Loucy (cell line): ENCODE measurements at regions not wholly inside any gene's neighbourhood (a gene's known extent, or its start where the extent isn't known, plus 50 kb on each side); places are given as distances from the start of the nearest gene placed in this dataset.

ENCODE experiments used
- H2AFZ ChIP-seq: fragments of 200-600 bp; sonication (generic); 2 replicates; pipeline ENCODE4 v1.6.0; 2016; ENCODE audit warnings: antibody characterized with exemption, mild to moderate bottlenecking, low read length, moderate library complexity
- H3F3A ChIP-seq: fragments of 200-600 bp; 2 replicates; pipeline ENCODE4 v1.6.0; 2016; ENCODE audit warnings: antibody characterized with exemption, low read depth, mild to moderate bottlenecking
- H3K27me3 ChIP-seq: fragments of 200-600 bp; sonication (generic); 2 replicates; pipeline ENCODE4 v1.6.1; 2014; ENCODE audit warnings: low read length, mild to moderate bottlenecking; ENCODE audit not compliant: insufficient read depth, poor library complexity, severe bottlenecking
- H3K36me3 ChIP-seq: fragments of 200-600 bp; sonication (generic); 2 replicates; pipeline ENCODE4 v1.6.1; 2016; ENCODE audit warnings: low read length; ENCODE audit not compliant: insufficient read depth
- H3K4me1 ChIP-seq: fragments of 200-600 bp; sonication (generic); 2 replicates; pipeline ENCODE4 v1.5.1; 2014; ENCODE audit warnings: low read length, mild to moderate bottlenecking; ENCODE audit not compliant: insufficient read depth, poor library complexity, severe bottlenecking
- H3K4me2 ChIP-seq: fragments of 200-600 bp; sonication (generic); 2 replicates; pipeline ENCODE4 v1.6.0; 2014; ENCODE audit warnings: antibody characterized with exemption, low read length, low read depth, mild to moderate bottlenecking; ENCODE audit not compliant: poor library complexity, severe bottlenecking
- H3K4me3 ChIP-seq: fragments of 200-600 bp; sonication (generic); 2 replicates; pipeline ENCODE4 v1.5.1; 2014; ENCODE audit warnings: low read length, mild to moderate bottlenecking, mixed read lengths; ENCODE audit not compliant: poor library complexity, severe bottlenecking
- H3K79me2 ChIP-seq: fragments of 200-600 bp; sonication (generic); 2 replicates; pipeline ENCODE4 v1.6.1; 2014; ENCODE audit warnings: low read length; ENCODE audit not compliant: insufficient read depth
- H3K9ac ChIP-seq: fragments of 200-600 bp; sonication (generic); 2 replicates; pipeline ENCODE4 v1.6.0; 2014; ENCODE audit warnings: mild to moderate bottlenecking, low read depth, low read length, moderate library complexity; ENCODE audit not compliant: poor library complexity, severe bottlenecking
- H3K9me2 ChIP-seq: fragments of 200-600 bp; sonication (generic); replicated peaks from 2 replicates; pipeline ENCODE4 v1.6.1; 2016; ENCODE audit warnings: low read depth, low read length, mixed read lengths
- H3K9me3 ChIP-seq: fragments of 200-600 bp; sonication (generic); 2 replicates; pipeline ENCODE4 v1.6.1; 2014; ENCODE audit warnings: mild to moderate bottlenecking, antibody characterized with exemption, low read length, low read depth; ENCODE audit not compliant: insufficient read depth
- H4K20me1 ChIP-seq: fragments of 200-600 bp; sonication (generic); 2 replicates; pipeline ENCODE4 v1.6.0; 2014; ENCODE audit warnings: antibody characterized with exemption, low read length, mild to moderate bottlenecking; ENCODE audit not compliant: insufficient read depth, poor library complexity, severe bottlenecking
- EZH2phosphoT487 ChIP-seq: fragments of 200-600 bp; IDR thresholded peaks from 2 replicates; pipeline ENCODE4 v1.6.1; 2018; ENCODE audit warnings: antibody characterized with exemption, mild to moderate bottlenecking, moderate library complexity, borderline replicate concordance
- TF ChIP-seq, protein P1 (sequence below): fragments of 200-600 bp; sonication (generic); conservative IDR thresholded peaks from 2 replicates; pipeline ENCODE4 v1.5.1; 2014; ENCODE audit warnings: mild to moderate bottlenecking, antibody characterized with exemption, low read length

DNA sequence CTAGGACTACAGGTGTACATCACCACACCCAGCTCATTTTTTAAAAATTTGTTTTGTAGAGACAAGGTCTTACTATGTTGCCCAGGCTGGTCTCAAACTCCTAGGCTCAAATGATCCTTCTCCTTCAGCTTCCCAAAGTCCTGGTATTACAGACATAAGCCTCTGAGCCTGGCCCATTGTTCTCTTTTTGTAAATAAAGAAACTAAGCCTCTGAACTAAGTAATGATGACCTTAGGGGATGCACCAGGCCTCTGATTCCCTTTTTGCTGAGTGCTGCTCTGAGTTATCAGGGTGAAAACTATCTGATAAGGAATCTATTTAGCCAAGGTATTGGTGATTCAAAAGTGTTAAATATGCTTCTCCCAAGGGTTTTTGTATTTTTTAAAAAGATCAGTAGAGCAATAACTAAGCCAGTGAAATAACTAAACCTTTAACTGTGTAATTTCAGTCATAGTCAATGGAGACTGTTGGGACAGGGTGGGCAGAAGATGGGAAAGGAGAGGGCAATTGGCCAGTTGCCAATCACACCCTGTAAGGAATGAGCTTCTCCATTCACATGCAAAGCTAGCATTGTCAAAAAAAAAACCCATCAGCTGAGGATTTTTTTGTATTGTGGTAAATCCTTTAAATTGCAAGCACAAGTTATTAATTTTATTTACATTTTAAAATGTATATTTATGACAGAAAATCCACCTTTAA is 194.8 kb upstream of the PFN2 start:
- TF ChIP-seq, protein P1, sequence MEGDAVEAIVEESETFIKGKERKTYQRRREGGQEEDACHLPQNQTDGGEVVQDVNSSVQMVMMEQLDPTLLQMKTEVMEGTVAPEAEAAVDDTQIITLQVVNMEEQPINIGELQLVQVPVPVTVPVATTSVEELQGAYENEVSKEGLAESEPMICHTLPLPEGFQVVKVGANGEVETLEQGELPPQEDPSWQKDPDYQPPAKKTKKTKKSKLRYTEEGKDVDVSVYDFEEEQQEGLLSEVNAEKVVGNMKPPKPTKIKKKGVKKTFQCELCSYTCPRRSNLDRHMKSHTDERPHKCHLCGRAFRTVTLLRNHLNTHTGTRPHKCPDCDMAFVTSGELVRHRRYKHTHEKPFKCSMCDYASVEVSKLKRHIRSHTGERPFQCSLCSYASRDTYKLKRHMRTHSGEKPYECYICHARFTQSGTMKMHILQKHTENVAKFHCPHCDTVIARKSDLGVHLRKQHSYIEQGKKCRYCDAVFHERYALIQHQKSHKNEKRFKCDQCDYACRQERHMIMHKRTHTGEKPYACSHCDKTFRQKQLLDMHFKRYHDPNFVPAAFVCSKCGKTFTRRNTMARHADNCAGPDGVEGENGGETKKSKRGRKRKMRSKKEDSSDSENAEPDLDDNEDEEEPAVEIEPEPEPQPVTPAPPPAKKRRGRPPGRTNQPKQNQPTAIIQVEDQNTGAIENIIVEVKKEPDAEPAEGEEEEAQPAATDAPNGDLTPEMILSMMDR: no peak
- H3K4me3 ChIP-seq: no peak overlapping the region
- H3K9me2 ChIP-seq: no peaks in the 10 kb centered on the region
- no peak overlapping the region for H2AFZ ChIP-seq
- H3K4me1 ChIP-seq: no peaks in the 10 kb centered on the region
- no peak overlapping the region for H3K9ac ChIP-seq
- H3K79me2 ChIP-seq: no peaks in the 10 kb centered on the region
- no peaks in the 10 kb centered on the region for H3F3A ChIP-seq
- H3K27me3 ChIP-seq: no peaks in the 10 kb centered on the region
- no peaks in the 10 kb centered on the region for H3K36me3 ChIP-seq
- no peaks in the 10 kb centered on the region for H3K9me3 ChIP-seq
- no peak overlapping the region for H3K4me2 ChIP-seq
- H4K20me1 ChIP-seq: no peaks in the 10 kb centered on the region

DNA sequence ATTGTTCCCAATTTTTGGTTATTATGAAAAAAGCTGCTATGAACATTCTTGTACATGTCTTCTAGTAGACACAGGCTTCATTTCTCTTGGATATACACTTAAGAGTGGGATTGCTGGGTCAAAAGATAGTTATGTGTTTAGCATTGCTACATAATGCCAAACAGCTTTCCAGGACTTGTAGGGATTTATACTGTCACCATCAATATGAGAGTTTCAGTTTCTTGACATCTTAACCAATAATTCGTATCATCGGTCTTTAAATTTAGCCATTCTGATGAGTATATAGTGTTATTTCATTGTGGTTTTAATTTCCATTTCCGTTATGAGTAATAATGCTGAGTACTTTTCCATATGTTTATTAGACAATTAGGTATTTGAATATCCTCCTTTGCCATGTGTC is 190.3 kb upstream of the PFN2 start:
- Histone ChIP-seq H3F3A (no peaks in the 10 kb centered on the region), H3K9me2 (no peaks in the 10 kb centered on the region), H3K4me2 (no peak overlapping the region), H3K9ac (no peak overlapping the region), H3K9me3 (no peaks in the 10 kb centered on the region), H3K36me3 (no peaks in the 10 kb centered on the region), H3K4me3 (no peak overlapping the region), H3K27me3 (no peaks in the 10 kb centered on the region), H3K4me1 (no peaks in the 10 kb centered on the region), H2AFZ (no peak overlapping the region), H4K20me1 (no peaks in the 10 kb centered on the region), H3K79me2 (no peaks in the 10 kb centered on the region)
- TF ChIP-seq, protein P1: no peak
- no peak for TF ChIP-seq EZH2phosphoT487

DNA sequence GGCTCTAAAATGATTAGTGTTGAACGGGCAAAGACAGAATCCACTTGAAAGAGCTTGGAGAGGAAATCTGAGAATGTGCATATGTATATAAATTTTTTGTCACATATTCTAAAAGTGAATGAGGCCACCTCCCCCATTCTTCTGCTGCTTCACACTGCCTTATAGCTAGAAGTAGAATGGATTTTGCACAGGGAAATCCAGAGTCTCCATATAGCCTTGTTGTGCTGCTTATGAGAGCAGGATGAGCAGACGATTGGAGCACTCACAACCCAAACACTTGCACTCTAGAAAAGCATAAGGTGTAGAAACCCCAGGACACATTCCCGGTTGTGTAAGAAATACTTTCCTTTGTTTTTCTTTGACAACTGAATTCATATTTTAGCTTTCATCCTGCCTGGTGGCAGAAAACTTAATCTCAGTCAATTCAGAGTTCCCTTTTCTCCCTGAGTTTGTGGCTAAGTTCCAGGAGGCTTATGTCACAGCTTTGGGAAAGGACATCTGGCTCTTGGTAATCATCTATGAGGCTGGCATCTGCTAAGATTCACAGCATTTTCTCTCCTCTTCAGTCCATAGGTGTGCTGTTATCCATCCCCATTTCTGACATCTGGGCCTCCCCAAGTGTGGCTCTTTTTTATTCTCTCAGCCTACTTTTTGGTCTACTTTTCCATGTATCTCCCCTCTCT is 188.4 kb upstream of the PFN2 start:
- Histone ChIP-seq H3K9ac (no peak overlapping the region), H3K9me3 (no peaks in the 10 kb centered on the region), H3F3A (no peaks in the 10 kb centered on the region), H3K4me3 (no peak overlapping the region), H3K79me2 (no peaks in the 10 kb centered on the region), H3K4me1 (no peaks in the 10 kb centered on the region), H3K9me2 (no peaks in the 10 kb centered on the region), H3K27me3 (no peaks in the 10 kb centered on the region), H3K36me3 (no peaks in the 10 kb centered on the region), H2AFZ (no peak overlapping the region), H3K4me2 (no peak overlapping the region), H4K20me1 (no peaks in the 10 kb centered on the region)
- TF ChIP-seq, protein P1: no peak
- TF ChIP-seq EZH2phosphoT487: no peak
